ENCODE measurements at regions not wholly inside any gene's neighbourhood (a gene's known extent, or its start where the extent isn't known, plus 50 kb on each side); places are given as distances from the start of the nearest gene placed in this dataset.
"Not testable (repeated sequence)": the region's sequence is repeated elsewhere in the genome, so short reads cannot be mapped to it uniquely, and the experiment has no call there.

- Histone ChIP-seq H3K36me3 (no peaks in the 10 kb centered on the region), H3K9me3 (no peaks in the 10 kb centered on the region), H3K27me3 (no peaks in the 10 kb centered on the region), H3K27ac (no peak overlapping the region), H3K4me1 (ENCODE audit: insufficient read depth) (no peaks in the 10 kb centered on the region), H3K4me3 (no peak overlapping the region)
- DNase-seq: peak; percentile 22 to 67 (median 54)
- TF ChIP-seq, protein P1, sequence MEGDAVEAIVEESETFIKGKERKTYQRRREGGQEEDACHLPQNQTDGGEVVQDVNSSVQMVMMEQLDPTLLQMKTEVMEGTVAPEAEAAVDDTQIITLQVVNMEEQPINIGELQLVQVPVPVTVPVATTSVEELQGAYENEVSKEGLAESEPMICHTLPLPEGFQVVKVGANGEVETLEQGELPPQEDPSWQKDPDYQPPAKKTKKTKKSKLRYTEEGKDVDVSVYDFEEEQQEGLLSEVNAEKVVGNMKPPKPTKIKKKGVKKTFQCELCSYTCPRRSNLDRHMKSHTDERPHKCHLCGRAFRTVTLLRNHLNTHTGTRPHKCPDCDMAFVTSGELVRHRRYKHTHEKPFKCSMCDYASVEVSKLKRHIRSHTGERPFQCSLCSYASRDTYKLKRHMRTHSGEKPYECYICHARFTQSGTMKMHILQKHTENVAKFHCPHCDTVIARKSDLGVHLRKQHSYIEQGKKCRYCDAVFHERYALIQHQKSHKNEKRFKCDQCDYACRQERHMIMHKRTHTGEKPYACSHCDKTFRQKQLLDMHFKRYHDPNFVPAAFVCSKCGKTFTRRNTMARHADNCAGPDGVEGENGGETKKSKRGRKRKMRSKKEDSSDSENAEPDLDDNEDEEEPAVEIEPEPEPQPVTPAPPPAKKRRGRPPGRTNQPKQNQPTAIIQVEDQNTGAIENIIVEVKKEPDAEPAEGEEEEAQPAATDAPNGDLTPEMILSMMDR (IDR thresholded peaks at IDR 0.05): peak in 1 of 3 donors; percentile 17
- no peak for TF ChIP-seq POLR2A (IDR thresholded peaks at IDR 0.05)
- WGBS, 3 donors: 53 to 58% (median 56%) methylated on average over 6 of the region's 6 CpGs
- intact Hi-C loops (cut with DNase I): loop anchor here in 1 of 4 donors (10.0 kb wide), 1 partner anchor 103 kb away; no protein-coding TSS in a partner anchor
Observed at GRCh38 chr5:36507332-36507952, 99.0 kb upstream of the SLC1A3 start.

DNA sequence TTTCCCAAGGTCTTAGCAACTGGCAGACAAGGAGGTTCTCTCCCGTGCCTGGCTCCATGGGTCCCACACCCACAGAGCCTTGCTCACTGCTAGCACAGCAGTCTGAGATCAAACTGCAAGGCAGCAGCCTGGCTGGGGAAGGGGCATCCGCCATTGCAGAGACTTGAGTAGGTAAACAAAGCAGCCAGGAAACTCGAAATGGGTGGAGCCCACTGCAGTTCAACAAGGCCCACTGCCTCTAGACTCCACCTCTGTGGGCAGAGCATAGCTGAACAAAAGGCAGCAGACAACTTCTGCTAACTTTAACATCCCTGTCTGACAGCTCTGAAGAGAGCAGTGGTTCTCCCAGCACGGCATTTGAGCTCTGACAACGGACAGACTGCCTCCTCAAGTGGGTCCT is 98.1 kb upstream of the SLC1A3 start:
- H3K4me1 ChIP-seq (ENCODE audit: insufficient read depth); H3K4me3 ChIP-seq; H3K27ac ChIP-seq; H3K27me3 ChIP-seq; H3K9me3 ChIP-seq; DNase-seq; H3K36me3 ChIP-seq: not testable (repeated sequence)
- intact Hi-C loops (cut with DNase I): loop anchor here in 1 of 4 donors (10.0 kb wide), 1 partner anchor 104 kb away; no protein-coding TSS in a partner anchor
- 51 to 56% (median 55%) methylated on average over 5 of the region's 5 CpGs for WGBS, 3 donors

GRCh38 chr5:36513647-36514046 is 92.8 kb upstream of the SLC1A3 start:
- H3K27ac ChIP-seq; H3K27me3 ChIP-seq; DNase-seq; H3K9me3 ChIP-seq; H3K4me1 ChIP-seq (ENCODE audit: insufficient read depth); intact Hi-C loops (cut with DNase I); H3K36me3 ChIP-seq; H3K4me3 ChIP-seq: not testable (repeated sequence)
- WGBS, 3 donors: 70 to 95% (median 83%) methylated on average over 3 of the region's 3 CpGs

DNA sequence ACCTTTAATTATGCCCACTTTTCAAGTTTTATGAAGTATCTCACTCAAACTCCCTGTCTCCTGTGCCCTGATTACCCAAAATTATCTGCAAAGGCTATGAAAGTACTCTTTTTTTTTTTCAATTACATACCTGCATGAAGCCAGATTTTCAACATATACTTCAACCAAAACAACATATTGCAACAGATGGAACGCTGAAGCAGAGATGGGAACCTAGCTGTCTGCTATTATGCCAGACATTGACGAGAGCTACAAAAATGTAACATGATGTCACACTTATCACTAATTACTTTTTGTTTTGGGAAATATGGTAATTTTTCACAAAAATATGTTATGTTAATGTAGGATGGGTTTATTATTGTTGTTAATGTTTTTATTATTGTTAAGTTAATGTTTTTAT is 86.5 kb upstream of the SLC1A3 start:
- 76 to 89% (median 82%) methylated on average over 2 of the region's 2 CpGs for WGBS, 3 donors
- Histone ChIP-seq H3K4me1 (ENCODE audit: insufficient read depth) (peaks cover 2% of the 10 kb centered on the region), H3K36me3 (no peaks in the 10 kb centered on the region), H3K4me3 (no peak overlapping the region), H3K27ac (no peak overlapping the region), H3K9me3 (no peaks in the 10 kb centered on the region), H3K27me3 (no peaks in the 10 kb centered on the region)
- TF ChIP-seq EP300 (IDR thresholded peaks at IDR 0.05) (no peak), POLR2A (IDR thresholded peaks at IDR 0.05) (no peak)
- DNase-seq: no peak
- intact Hi-C loops (cut with DNase I): no loop called here

- H3K9me3 ChIP-seq: no peaks in the 10 kb centered on the region
- DNase-seq: no peak
- H3K4me1 ChIP-seq (ENCODE audit: insufficient read depth): peaks cover 2% of the 10 kb centered on the region
- no peak overlapping the region for H3K27ac ChIP-seq
- H3K36me3 ChIP-seq: no peaks in the 10 kb centered on the region
- intact Hi-C loops (cut with DNase I): no loop called here
- TF ChIP-seq EP300 (IDR thresholded peaks at IDR 0.05) (no peak), POLR2A (IDR thresholded peaks at IDR 0.05) (no peak)
- TF ChIP-seq, protein P1 (IDR thresholded peaks at IDR 0.05): no peak
- H3K27me3 ChIP-seq: no peaks in the 10 kb centered on the region
- WGBS, 3 donors: 41 to 92% (median 56%) methylated on average over 1 of the region's 1 CpG
- no peak overlapping the region for H3K4me3 ChIP-seq
Observed at GRCh38 chr5:36521219-36521618, 85.2 kb upstream of the SLC1A3 start.

DNA sequence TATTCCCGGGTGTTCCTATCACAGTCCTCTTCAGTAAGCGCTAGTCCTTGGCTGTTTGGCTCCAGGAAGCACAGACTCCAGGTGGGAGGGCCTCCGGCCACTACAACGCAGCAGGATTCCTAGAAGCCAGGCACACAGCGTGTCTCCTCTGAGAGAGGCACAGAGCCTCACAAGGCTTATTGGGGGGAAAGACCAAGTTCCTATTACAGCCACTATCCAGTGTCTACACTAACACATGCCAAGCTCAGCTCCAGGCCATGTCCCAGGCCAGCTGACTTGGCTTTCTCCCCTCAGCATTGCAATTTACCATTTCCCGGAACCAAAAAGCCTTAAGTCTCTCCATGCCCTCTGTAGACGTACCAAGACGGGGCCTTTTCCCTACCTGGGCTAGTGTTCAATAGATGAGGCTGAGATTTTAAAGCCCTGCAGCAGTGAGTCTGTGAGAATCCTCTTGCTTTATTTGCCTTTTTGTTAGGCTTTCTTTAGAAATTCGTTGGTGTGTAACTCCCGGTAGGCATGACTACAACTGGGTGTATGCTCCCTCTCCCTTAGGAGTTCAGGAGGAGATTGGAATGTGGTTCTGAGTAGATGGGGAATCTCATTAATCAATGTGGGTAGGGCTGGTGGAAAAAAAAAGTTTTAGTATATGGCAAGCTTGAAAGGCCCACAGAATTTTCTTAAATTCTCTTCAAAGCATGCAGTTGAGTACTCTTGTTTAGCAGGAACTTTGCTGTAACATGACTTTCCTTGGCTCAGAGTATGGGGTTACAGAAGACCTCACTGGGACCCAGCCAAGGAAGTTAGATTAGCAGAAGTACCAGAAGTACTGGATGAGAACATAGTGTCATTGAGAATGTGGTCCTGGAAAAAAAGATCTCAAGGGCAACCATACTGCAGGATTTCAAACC is 84.3 kb upstream of the SLC1A3 start:
- Histone ChIP-seq H3K27ac (no peak overlapping the region), H3K4me1 (ENCODE audit: insufficient read depth) (peaks cover 2% of the 10 kb centered on the region)
- 73 to 75% (median 74%) methylated on average over 10 of the region's 10 CpGs for WGBS, 3 donors

More for the DNA sequence above, 84.3 kb upstream of the SLC1A3 start:
- Histone ChIP-seq H3K4me3 (no peak overlapping the region), H3K9me3 (no peaks in the 10 kb centered on the region), H3K36me3 (no peaks in the 10 kb centered on the region), H3K27me3 (no peaks in the 10 kb centered on the region)
- intact Hi-C loops (cut with DNase I): no loop called here
- TF ChIP-seq EP300 (IDR thresholded peaks at IDR 0.05) (no peak), POLR2A (IDR thresholded peaks at IDR 0.05) (no peak)
- TF ChIP-seq, protein P1 (IDR thresholded peaks at IDR 0.05): no peak
- DNase-seq: peak in 1 of 5 donors; percentile 57
